Mucosa of stomach (tissue), 1 donor: ENCODE measurements at regions not wholly inside any gene's neighbourhood (a gene's known extent, or its start where the extent isn't known, plus 50 kb on each side); places are given as distances from the start of the nearest gene placed in this dataset.

Experiments
- H3K27me3 ChIP-seq: one replicate; pipeline ENCODE4 v1.7.0; 2013; ENCODE audit warnings: mild to moderate bottlenecking, low read length; ENCODE audit not compliant: control insufficient read depth, insufficient read depth
- H3K36me3 ChIP-seq: one replicate; pipeline ENCODE4 v1.7.0; 2013; ENCODE audit warnings: low read length; ENCODE audit not compliant: control insufficient read depth, insufficient read depth
- H3K4me1 ChIP-seq: one replicate; pipeline ENCODE4 v1.7.0; 2013; ENCODE audit warnings: mild to moderate bottlenecking, low read length; ENCODE audit not compliant: control insufficient read depth, insufficient read depth
- H3K4me3 ChIP-seq: one replicate; pipeline ENCODE4 v1.7.0; 2013; ENCODE audit warnings: low read length
- H3K9ac ChIP-seq: one replicate; pipeline ENCODE4 v1.7.0; 2013; ENCODE audit warnings: mild to moderate bottlenecking, low read length, moderate library complexity
- H3K9me3 ChIP-seq: one replicate; pipeline ENCODE4 v1.7.0; 2013; ENCODE audit warnings: mild to moderate bottlenecking, low read length, moderate library complexity; ENCODE audit not compliant: control insufficient read depth
- donor health status: Pancreatic carcinoma.

- no peak overlapping the region for H3K9ac ChIP-seq
- no peaks in the 10 kb centered on the region for H3K27me3 ChIP-seq
- H3K4me3 ChIP-seq: no peak overlapping the region
- H3K9me3 ChIP-seq: no peaks in the 10 kb centered on the region
- peaks cover 11% of the 10 kb centered on the region for H3K4me1 ChIP-seq
- no peaks in the 10 kb centered on the region for H3K36me3 ChIP-seq
These were observed 300.9 kb upstream of the PRDM1 start for GRCh38 chr6:105785066-105785811.

GRCh38 chr6:105784179-105784578, 302.0 kb upstream of the PRDM1 start:
- Histone ChIP-seq H3K27me3 (no peaks in the 10 kb centered on the region), H3K4me3 (no peak overlapping the region), H3K9ac (no peak overlapping the region), H3K4me1 (peaks cover 11% of the 10 kb centered on the region), H3K36me3 (no peaks in the 10 kb centered on the region), H3K9me3 (no peaks in the 10 kb centered on the region)

- Histone ChIP-seq H3K36me3 (no peaks in the 10 kb centered on the region), H3K4me1 (peaks cover 11% of the 10 kb centered on the region), H3K9me3 (no peaks in the 10 kb centered on the region), H3K9ac (no peak overlapping the region), H3K4me3 (no peak overlapping the region), H3K27me3 (no peaks in the 10 kb centered on the region)
These were observed 302.7 kb upstream of the PRDM1 start for GRCh38 chr6:105783333-105783935.

GRCh38 chr6:105781915-105782314, 304.2 kb upstream of the PRDM1 start:
- no peaks in the 10 kb centered on the region for H3K9me3 ChIP-seq
- no peak overlapping the region for H3K9ac ChIP-seq
- H3K36me3 ChIP-seq: no peaks in the 10 kb centered on the region
- H3K27me3 ChIP-seq: no peaks in the 10 kb centered on the region
- peaks cover 11% of the 10 kb centered on the region for H3K4me1 ChIP-seq
- H3K4me3 ChIP-seq: no peak overlapping the region

- Histone ChIP-seq H3K4me3 (no peak overlapping the region), H3K4me1 (peaks cover 11% of the 10 kb centered on the region), H3K9me3 (no peaks in the 10 kb centered on the region), H3K36me3 (no peaks in the 10 kb centered on the region), H3K27me3 (no peaks in the 10 kb centered on the region), H3K9ac (no peak overlapping the region)
These were observed 304.9 kb upstream of the PRDM1 start for GRCh38 chr6:105781248-105781647.

GRCh38 chr6:105780146-105780860, 305.8 kb upstream of the PRDM1 start:
- Histone ChIP-seq H3K27me3 (no peaks in the 10 kb centered on the region), H3K4me3 (no peak overlapping the region), H3K36me3 (no peaks in the 10 kb centered on the region), H3K9me3 (no peaks in the 10 kb centered on the region), H3K9ac (no peak overlapping the region), H3K4me1 (peaks cover 11% of the 10 kb centered on the region)

- no peaks in the 10 kb centered on the region for H3K36me3 ChIP-seq
These were observed 307.0 kb upstream of the PRDM1 start for GRCh38 chr6:105779110-105779509.

GRCh38 chr6:105775095-105775494, 311.0 kb upstream of the PRDM1 start:
- Histone ChIP-seq H3K9ac (no peak overlapping the region), H3K4me3 (no peak overlapping the region), H3K36me3 (no peaks in the 10 kb centered on the region), H3K27me3 (no peaks in the 10 kb centered on the region), H3K4me1 (no peaks in the 10 kb centered on the region), H3K9me3 (no peaks in the 10 kb centered on the region)

More at GRCh38 chr6:105779110-105779509, 307.0 kb upstream of the PRDM1 start:
- Histone ChIP-seq H3K27me3 (no peaks in the 10 kb centered on the region), H3K4me1 (peaks cover 11% of the 10 kb centered on the region), H3K9me3 (no peaks in the 10 kb centered on the region), H3K9ac (no peak overlapping the region), H3K4me3 (no peak overlapping the region)

- H3K27me3 ChIP-seq: no peaks in the 10 kb centered on the region
- H3K4me3 ChIP-seq: no peak overlapping the region
- no peaks in the 10 kb centered on the region for H3K9me3 ChIP-seq
- no peak overlapping the region for H3K9ac ChIP-seq
- no peaks in the 10 kb centered on the region for H3K4me1 ChIP-seq
- no peaks in the 10 kb centered on the region for H3K36me3 ChIP-seq
These were observed 311.9 kb upstream of the PRDM1 start for GRCh38 chr6:105774247-105774646.

GRCh38 chr6:105771313-105771970, 314.7 kb upstream of the PRDM1 start:
- Histone ChIP-seq H3K36me3 (no peaks in the 10 kb centered on the region), H3K27me3 (no peaks in the 10 kb centered on the region), H3K4me3 (no peak overlapping the region), H3K9me3 (no peaks in the 10 kb centered on the region), H3K9ac (no peak overlapping the region), H3K4me1 (no peaks in the 10 kb centered on the region)

GRCh38 chr6:105769987-105770386, 316.1 kb upstream of the PRDM1 start:
- no peak overlapping the region for H3K4me3 ChIP-seq
- no peaks in the 10 kb centered on the region for H3K4me1 ChIP-seq
- H3K27me3 ChIP-seq: no peaks in the 10 kb centered on the region

GRCh38 chr6:105769197-105769596, 316.9 kb upstream of the PRDM1 start:
- Histone ChIP-seq H3K4me1 (no peaks in the 10 kb centered on the region), H3K9ac (no peak overlapping the region), H3K36me3 (no peaks in the 10 kb centered on the region), H3K4me3 (no peak overlapping the region), H3K27me3 (no peaks in the 10 kb centered on the region), H3K9me3 (no peaks in the 10 kb centered on the region)

More at GRCh38 chr6:105769987-105770386, 316.1 kb upstream of the PRDM1 start:
- H3K9me3 ChIP-seq: no peaks in the 10 kb centered on the region
- H3K9ac ChIP-seq: no peak overlapping the region
- H3K36me3 ChIP-seq: no peaks in the 10 kb centered on the region
